ENCODE measurements at regions not wholly inside any gene's neighbourhood (a gene's known extent, or its start where the extent isn't known, plus 50 kb on each side); places are given as distances from the start of the nearest gene placed in this dataset.

DNA sequence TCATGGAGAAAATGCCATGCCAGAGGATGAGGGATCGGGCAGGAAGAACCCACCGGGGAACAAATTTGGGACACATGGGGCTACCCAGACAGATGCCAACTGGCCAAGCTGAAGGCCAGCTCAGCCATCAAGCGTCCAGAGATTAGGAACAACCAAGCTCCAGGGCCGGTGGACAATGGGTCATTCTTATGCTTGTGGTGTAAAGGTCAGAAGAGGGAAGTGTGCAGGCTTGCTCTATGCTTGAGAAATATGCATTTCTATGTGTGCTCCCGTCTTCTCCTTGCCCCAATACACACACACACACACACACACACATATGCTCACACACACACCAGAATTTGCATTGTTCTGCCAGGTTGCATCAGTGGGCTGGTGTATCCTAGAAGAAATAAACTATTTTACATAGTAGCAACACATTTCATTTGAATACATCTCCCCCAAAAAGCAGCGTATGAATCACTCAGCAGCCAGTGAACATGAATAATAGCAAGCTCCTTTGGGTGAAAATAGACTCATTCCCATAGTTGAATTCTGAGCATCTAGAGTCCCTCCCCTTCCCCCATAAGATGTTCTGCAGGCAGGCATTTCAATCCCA, 201.9 kb upstream of the PPARGC1A start:
- DNase-seq, result no peak

DNA sequence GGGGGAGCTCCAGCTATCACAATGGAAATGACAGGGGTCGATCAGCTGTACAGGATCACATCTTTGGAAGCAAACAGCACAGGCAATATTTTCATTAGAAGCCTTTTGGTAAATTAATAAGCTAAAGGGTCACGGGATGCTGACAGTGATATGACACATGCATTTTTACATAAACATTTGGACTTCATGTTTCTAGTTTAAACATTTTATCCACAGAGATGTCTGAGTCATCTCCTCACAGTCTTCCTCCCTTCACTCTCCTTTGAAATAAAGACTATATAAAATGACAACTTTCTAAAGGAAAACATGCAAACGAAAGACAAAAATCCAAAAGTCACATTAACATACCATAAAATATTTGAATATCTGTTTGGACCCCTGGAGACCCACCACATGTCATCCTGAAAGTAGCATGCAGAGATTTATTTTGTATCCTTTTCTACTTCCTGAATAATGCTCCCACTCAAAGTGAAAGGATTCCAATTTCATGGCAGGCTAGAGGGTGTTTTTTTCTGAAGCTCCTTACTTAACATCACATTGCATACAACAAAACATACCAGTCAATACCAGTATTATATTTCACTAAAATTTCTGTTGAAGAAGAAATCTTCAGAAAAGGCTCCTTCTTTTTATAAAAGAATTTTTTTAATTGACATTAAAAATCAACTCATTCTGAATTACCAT, 200.1 kb upstream of the PPARGC1A start:
- DNase-seq, result no peak

DNA sequence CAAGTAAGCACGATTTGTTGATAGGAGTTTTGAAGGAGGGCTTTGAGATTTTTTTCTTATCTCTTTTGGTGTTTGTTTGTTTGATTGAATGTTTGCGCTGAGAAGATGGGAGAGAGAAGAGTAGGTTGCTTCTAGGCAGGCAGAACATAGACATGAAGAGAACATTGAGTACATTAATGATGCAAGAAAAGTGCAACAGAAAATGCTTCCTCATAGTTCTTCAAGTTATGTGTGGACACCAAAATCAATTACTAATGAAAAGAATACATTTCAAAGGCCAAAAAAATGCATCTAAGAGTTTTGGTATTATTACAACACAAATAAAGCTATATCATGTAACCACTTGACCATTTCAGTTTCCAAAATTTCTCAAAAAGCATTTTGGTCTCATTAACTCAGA, 191.0 kb upstream of the PPARGC1A start:
- no peak for DNase-seq

DNA sequence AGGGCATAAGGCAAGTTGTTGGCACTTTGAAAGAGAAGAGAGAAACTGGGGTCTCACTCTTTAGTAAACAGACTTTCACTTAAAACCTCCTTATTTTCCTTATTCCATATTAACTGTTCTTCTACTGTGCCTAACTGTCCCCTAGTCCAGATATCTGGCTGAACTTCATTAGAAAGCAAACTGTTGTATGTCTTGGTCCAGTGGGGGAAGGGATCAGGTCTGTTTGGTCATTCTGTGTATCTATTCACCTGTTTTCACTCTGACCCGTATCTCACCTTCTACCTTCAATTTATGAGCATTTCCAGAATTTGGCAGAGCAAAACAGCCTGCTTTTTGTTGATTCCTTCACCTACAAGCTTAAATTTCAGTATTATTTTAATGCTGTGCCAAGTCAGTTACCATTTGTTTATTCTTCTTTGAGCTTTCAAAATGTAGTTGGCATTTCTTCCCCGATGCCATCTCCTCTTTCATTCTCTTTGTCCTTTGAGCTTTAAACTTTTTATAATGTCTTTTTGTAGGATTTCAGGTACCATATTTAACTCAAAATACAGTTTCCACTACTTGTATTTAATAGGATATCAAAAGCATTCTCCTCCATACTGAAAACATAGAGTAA, 188.6 kb upstream of the PPARGC1A start:
- no peak for DNase-seq

DNA sequence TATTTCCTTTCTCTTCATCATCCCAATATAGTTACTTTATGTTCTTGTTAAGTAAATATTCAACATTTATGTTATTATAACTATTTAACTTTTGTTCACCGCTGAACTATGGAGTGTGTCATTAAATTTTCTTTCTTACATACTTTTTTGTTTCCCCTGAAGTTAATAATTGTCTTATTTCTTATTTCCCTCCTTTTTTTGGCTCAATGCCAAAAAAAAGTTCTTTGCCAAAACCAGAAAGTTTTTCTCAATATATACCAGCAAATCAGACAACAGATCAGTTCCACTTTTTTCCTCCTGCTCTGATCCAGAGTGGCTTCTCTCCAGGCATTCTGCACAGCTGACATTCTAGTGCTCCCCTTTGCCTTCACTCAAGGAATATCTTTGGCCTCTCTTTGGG, 187.0 kb upstream of the PPARGC1A start:
- no peak for DNase-seq

DNA sequence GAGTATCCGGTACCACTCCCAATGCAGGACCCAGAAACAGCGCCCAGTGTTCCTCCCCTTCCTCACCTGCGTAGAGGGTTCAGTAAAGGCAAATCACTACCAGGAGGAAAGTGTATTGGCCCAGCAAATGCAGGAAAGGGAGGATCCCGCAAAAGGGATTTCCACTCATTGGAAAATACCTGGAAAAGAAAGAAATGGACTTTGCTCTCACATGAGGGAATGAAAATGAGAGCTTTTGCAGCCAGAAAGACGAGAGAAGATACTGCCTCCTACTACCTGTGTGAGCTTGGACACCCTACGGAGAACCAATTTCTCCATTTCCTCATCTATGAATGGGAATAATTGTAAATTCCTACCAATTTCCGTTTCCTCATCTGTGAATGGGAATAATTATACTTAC, 184.1 kb upstream of the PPARGC1A start:
- DNase-seq, result no peak

DNA sequence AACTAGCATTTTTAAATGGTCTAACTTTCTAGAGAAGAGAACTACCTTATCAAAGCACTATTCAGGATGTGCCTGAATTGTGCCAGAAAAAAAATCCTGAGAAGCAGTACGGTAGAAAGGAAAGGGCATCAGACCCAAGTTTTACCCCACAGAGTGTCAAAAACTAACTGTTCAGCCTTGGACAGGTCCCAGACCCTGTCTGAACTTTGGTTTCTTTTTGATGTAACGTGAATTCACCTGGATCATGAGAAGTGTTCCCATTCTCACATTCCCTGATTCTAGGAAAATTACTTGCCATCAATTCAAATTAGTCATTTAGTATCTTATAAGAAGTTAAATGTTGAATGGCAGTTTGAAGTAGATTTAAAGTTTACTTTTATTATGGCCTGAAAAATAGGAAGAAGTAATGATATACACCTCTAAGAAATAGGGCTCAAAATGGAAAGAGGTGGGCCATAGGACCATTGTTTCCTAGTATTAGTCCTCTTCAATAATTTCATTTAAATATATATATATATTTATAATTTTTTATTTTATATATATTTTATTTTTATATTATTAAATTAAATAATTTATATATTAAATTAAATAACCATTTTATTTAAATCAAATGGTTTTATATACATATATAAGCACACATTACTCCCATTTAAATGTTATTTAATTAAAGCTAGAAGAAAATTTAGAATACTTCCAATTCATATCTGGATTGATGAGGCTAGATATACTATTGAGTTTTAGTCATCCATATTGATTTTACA, 181.9 kb upstream of the PPARGC1A start:
- no peak for DNase-seq

DNA sequence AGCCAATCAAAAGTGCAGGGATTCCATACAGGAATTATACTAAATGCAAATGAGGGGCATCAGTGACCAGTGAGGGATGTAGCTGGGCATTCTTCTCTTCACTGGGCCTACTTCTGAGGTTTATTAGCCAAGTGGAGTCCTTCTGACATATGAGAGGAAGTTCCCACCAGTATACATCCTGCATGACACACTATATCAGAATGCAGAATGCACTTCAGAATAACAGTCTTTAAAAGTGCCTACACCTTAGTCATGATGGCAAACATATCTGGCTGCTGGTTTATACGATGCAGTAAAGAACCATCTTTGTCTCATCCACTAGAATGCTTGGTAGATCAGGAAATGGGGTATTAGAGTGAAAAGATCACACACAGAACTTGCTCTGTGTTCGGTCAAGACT, 180.3 kb upstream of the PPARGC1A start:
- no peak for DNase-seq

DNA sequence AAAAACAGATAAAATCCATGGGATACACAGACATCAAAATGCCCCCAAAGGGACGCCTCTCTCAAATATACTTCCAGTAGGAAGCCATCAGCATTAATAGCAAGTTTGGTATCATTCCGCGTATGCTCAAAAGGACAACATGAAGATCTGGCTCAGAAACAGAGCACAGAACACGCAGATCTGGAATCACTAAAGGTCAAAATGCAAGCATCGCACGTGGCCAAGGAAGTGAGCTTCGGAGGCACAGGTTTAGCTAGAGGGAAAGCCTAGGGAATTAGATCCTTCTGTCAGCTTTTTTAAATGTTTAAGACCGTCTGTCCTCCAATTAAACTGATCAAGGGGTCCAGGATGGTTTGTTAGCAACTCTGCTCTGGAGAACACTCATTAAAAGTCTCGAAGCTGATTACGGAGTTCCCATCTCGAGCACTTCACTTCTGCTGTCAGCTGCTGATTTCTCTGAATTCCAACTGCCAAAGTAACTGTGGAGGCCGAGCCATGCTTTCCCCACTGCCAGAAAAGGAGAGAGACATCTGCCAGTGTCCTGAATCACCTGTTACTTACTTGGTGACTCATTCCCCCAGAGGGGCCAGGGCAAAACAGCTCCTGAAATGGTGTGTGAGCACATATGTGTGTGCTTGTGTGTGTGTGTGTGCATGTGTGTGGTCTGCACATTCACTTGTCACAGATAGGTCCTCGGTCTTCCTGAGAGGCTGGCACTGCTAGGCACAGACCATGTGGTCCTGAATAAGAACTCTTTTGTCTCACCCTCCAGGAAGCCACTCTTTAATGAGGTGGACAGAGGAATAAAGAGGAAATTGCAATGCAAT, 177.7 kb upstream of the PPARGC1A start:
- no peak for DNase-seq

DNA sequence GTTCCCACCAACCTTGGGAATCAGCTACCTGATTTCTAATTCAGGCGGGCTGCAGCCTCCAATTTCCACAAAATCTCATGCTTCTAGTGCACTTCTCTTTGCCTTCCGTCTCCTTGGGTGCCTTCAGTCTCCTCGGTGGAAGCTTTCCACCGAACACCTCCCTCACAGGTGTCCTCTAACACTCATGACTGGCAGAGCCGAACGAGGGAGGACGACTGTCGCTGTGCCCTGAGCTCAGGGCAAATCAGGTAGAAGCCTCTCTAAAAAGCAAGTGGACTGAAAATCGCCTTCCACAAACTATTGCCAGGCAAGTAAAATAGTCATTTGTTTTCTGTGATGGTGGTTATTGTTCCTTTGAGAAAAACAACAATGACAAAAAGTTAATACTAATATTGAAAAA, 176.1 kb upstream of the PPARGC1A start:
- DNase-seq, result no peak

DNA sequence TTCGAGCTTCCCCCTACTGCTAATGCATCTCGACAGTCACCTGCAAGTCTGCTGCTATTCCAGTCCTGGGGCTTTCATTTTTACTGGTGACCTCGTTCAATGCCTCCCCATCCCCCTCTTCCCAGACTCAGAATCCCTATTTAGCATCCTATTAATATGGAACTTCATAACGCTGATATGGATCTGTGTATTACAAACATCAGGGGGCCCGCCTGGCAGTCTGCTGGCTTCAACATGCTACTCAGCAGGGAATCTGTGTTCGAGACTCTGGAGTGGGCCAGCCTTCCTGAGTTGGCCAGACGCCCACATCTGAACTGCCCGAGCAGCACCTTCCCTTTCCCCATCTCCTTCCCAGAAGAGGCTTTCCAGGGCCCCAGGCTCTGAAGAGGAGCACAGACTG, 173.9 kb upstream of the PPARGC1A start:
- no peak for DNase-seq

DNA sequence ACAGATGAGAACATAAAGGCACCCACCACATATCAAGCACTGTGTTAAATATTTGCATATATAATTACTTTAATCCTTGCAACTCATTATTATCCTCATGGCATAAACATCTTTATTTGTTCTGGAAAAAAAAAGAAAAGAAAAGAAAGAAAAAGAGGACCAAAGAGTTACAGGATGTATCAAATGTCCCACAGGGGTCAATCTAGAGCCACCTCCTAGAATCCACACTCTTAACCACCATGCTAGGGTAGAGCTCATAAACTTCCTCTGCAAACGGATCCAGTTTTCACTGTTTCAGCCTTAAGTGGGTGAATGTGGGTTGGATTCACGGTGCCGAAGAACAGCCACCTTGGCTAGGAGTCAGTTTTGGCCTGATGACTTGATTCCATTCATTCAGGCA, 171.1 kb upstream of the PPARGC1A start:
- DNase-seq, result no peak

DNA sequence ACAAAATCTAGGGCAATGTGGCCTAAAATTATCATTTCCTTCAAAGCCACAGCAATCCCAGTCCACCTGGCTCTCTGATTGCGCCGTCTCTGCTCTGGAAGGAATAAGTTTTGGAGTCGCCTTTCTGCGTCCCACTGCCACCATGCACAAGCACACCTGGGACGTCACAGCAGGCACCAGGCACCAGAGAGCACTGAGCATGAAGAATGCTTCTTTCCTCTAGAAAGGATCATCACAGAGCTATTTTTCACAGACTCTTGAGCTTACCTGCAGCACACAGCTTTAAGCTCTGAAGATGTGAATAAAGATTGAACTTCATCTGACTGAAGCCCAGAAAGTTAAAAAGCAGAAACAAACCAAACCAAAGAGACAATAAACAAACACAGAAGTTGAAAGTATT, 170.0 kb upstream of the PPARGC1A start:
- DNase-seq, result no peak

DNA sequence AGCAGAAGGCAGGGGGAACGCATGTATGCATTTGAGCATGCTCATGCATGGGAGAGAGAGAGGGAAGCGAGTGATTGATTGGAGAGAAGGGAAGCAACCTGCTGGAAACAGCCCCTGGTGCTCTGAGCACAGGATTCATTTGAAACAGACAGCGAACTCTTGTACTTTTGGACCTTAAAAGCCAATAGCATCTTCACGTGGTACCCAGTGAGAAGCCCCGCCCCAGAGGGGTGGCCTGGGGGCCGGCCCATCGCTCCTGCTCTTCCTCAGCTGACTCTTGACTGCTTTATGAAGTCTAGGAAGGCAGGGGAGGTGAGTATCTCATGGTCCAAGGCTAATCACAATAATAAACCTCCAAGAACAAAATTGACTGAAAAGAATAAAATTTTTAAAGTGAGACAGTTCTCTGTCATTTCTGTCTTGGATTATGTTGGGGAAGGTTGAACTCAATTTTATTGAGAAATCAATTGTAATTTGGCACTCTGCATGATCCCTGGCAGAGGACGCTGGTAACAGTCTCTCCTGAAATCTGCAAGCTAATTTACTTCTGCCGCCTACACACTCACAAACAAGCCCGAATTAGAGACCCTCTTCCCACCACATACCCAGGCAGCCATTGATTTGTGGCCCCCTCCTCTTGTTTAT, 168.2 kb upstream of the PPARGC1A start:
- no peak for DNase-seq

DNA sequence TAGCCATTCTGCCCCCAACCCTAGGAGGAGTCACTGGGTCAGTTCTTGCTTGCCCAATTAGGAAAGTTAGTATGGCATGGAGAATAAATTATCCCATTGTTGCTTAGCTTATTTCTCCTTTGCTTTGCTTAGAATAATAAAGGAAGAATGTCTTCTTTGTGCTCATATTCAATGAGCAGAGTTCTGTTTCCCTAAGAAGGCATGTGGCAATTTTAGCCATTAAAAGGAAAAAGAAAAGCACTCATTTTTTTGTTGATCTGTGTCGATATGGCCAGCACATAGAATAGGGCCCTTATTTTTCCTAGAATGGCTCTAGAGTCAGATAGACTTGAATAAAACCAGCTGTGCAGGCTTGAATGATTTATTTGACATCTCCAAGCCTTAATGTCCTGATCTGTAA, 166.4 kb upstream of the PPARGC1A start:
- no peak for DNase-seq

DNA sequence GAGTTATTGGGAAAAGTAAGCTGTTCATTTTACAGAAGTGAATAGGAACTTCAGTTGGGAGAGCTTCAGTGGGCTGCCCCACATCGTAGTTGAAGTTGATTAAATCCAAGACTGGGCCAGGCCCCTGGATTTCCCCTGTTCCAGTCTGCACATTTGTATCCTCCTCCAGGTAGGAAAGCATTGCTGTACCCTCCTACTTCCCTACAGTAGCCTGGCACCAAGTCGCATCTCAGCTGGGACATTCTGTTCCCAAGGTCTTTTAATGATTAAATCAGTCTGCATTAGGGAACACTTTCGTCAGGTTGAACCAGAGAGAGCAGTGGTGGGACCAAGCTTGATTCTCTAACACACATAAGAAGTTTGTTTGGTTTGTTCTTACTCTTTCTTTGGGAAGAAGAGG, 165.8 kb upstream of the PPARGC1A start:
- no peak for DNase-seq

DNA sequence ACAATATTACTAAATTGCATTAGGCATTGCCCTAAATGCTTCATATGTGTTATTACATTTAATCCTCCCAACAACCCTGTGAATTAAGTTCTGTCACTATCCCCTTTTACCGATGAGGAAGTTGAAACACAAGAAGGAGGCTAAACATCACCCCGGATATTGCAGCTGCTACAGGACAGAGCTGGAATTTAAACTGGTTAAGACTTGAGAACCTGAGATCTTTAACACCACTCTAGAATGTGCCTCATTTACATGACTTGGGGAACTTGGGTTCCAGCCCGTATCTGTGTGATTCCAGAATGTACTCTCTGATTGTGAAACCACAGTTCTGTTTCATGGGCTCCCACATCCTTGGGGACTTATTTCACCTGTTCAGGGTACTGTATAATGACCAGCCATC, 165.1 kb upstream of the PPARGC1A start:
- no peak for DNase-seq

DNA sequence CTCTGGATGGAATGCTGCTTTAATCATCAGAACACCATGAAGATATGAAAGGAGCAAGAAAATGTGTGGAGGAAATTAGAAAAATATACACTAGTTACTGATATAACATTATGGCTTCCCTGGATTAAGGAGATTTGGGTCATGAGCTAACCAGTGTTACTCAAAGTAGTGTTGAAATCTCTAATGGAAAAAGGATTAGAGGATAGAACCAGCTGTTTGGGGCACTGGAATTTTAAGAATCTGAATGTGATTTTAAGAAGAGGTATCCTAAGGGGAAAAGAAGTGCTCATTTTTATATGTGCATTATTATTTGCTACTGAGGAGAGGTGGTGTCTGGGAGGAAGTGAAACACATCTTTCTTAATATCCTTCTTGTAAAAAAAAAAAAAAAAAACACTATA, 164.1 kb upstream of the PPARGC1A start:
- no peak for DNase-seq

DNA sequence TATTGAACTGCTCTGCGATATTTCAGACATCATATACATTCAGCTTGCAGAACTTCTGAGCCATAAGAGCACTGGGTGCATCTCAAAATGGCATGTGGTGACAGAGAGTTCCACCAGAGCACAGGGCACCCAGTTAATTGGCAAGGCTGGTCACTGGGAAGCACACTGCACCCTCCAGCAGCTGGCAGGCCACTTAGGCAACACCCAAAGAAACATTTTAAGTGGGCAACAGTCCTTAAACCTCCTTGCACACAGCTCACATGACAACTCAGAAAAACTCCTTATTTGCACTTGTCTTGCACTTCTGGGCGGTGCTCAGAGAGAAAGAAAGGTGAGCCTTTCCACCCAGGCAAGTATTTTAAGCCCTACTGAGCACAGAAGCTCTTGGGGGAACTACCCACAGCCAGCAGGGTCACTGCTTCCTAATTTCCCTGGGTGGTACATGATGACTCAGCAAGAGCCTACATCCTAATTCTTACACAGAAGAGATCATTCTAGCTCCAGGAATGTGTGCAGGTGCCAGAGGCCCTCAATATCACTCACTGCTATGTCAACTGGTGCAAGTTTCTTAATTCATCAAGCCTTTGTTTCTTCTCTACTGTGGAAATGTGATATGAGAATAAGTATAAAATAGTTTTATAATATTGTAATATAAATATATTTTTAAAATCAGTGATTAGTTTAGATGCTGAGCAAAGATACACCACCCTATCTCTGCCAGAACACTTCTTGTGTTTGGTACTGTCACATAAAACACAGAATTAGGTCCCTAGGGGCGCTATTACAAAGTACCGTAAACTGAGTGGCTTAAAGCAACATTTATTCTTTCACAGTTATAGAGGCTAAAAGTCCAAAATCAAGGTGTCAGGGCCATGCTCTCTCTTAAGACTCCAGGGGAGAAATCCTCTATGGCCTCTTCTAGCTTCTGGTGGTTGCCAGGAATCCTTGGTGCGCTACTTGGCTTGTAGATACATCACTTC, 155.1 kb upstream of the PPARGC1A start:
- no peak for DNase-seq

DNA sequence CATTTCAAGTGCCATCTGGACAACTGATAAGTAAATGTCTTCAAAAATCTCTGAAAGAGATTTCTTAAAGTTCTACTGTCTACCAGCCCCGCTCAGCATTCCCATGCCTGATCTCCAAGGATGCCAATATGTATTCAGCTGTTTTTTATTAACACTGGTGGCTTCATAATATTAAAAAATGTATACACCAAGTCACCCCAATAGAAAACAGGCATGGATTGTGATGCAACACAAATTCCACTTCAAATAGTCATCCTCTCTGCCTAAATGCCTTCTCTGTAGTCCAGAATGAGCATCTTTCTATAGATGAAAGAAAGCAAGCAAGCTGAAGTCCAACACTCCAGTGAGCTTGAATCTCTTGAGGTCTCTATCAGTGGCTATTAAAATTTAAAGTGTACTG, 152.2 kb upstream of the PPARGC1A start:
- DNase-seq, result no peak

DNA sequence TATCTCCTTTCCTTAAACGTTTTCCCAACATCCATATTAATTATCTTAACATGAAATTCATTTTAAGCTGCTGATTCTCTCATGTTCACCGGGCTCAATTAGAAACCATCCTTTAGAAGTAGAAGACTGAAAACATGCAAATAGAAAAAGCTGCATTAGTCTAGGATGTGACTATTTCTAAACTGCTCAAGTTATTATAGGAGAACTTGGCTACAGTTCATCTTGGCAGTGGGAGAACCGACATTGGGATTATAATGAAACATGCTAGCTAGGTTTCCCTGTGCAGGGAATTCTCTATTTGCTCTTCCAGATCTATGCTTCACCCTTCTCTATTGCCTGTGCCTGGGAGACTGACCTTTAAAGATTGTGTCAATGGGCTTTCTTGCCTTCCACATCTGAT, 151.0 kb upstream of the PPARGC1A start:
- no peak for DNase-seq
